Breast epithelium (tissue), 4 donors: ENCODE measurements at regions not wholly inside any gene's neighbourhood (a gene's known extent, or its start where the extent isn't known, plus 50 kb on each side); places are given as distances from the start of the nearest gene placed in this dataset.

Source experiments
- DNase-seq, 2 donors: peaks; one replicate each; pipeline ENCODE4 v3.0.0-alpha.2; 2019; ENCODE audit warnings: low spot score in 2 of 2
- H3K27ac ChIP-seq, 2 donors: fragments of 200-600 bp; sonication (generic) in 1 of 2; one replicate each; pipeline ENCODE4 v1.5.1; 2016 to 2019; ENCODE audit warnings: mild to moderate bottlenecking in 1 of 2
- H3K27me3 ChIP-seq, 2 donors: fragments of 200-600 bp; sonication (generic) in 1 of 2; one replicate each; pipeline versions ENCODE4 v1.5.1 to v1.6.0; 2017 to 2019; ENCODE audit warnings: control low read depth in 1 of 2, mild to moderate bottlenecking in 1 of 2
- H3K36me3 ChIP-seq: fragments of 200-600 bp; one replicate; pipeline ENCODE4 v1.5.1; 2019
- H3K4me1 ChIP-seq, 2 donors: fragments of 200-600 bp; sonication (generic); one replicate each; pipeline ENCODE4 v1.5.1; 2016 to 2019; ENCODE audit warnings: control low read depth in 1 of 2
- H3K4me3 ChIP-seq, 3 donors: fragments of 200-600 bp; sonication (generic); 1 replicate in 2 of 3; 2 replicates in 1 of 3; pipeline ENCODE4 v1.5.1; 2016 to 2019; ENCODE audit warnings: mild to moderate bottlenecking in 3 of 3, moderate library complexity in 2 of 3
- H3K9me3 ChIP-seq, 2 donors: fragments of 200-600 bp; sonication (generic) in 1 of 2; one replicate each; pipeline ENCODE4 v1.5.1; 2016 to 2019; ENCODE audit warnings: control low read depth in 1 of 2
- CTCF ChIP-seq, 3 donors: fragments of 450-650 bp; IDR thresholded peaks; one replicate each; pipeline ENCODE4 v1.5.1; 2016 to 2017; ENCODE audit warnings: antibody characterized with exemption in 3 of 3, mild to moderate bottlenecking in 3 of 3, moderate library complexity in 3 of 3
- POLR2A ChIP-seq: fragments of 450-650 bp; IDR thresholded peaks from one replicate; pipeline ENCODE4 v1.6.1; 2016; ENCODE audit warnings: antibody characterized with exemption, mild to moderate bottlenecking, moderate library complexity
- POLR2AphosphoS5 ChIP-seq, 3 donors: sonication (generic); formaldehyde crosslinking; IDR thresholded peaks; one replicate each; pipeline ENCODE4 v1.6.1; 2017; ENCODE audit warnings: antibody characterized with exemption in 3 of 3
- intact Hi-C: fragments of 100-400 bp; cut with DNase I; formaldehyde crosslinking; loops from one replicate; pipeline ENCODE4 v1.15.1; 2023; ENCODE audit warnings: low total_unique reads

DNA sequence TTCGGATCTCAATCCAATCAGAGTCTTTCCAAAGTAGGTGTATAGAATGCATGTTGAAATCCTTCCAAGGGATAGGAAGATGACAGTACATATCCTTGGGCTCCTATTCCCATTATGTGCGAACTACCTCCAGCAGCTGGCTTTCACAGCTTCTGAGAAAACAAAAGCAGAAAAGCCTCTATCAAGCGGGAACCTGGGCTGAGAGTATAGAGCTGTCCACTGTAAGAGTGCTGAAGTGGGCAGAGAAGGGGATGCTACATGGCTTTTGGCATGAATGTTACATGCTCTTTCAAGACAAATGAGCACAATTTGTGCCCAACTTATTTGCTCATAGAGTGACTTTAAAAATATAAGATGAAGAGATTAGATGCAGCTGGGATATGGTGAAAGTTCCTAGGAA lies 993.5 kb downstream of the CDH8 start:
- Histone ChIP-seq H3K9me3 (no peaks in the 10 kb centered on the region), H3K4me1 (no peaks in the 10 kb centered on the region), H3K36me3 (no peaks in the 10 kb centered on the region), H3K27me3 (no peaks in the 10 kb centered on the region), H3K27ac (no peak overlapping the region), H3K4me3 (no peak overlapping the region)
- TF ChIP-seq POLR2A (no peak), POLR2AphosphoS5 (IDR thresholded peaks at IDR 0.05) (no peak), CTCF (IDR thresholded peaks at IDR 0.05) (no peak)
- DNase-seq: no peak
- intact Hi-C loops: no loop called here

GRCh38 chr16:61030616-61031015 lies 1005.6 kb downstream of the CDH8 start:
- Histone ChIP-seq H3K9me3 (peaks cover 4 to 7% of the 10 kb centered on the region in 2 donors), H3K4me3 (no peak overlapping the region), H3K4me1 (no peaks in the 10 kb centered on the region), H3K36me3 (no peaks in the 10 kb centered on the region), H3K27ac (no peak overlapping the region), H3K27me3 (peaks cover 0 to 4% of the 10 kb centered on the region in 2 donors)
- intact Hi-C loops: no loop called here
- TF ChIP-seq POLR2AphosphoS5 (IDR thresholded peaks at IDR 0.05) (no peak), CTCF (IDR thresholded peaks at IDR 0.05) (no peak), POLR2A (no peak)
- DNase-seq: no peak

DNA sequence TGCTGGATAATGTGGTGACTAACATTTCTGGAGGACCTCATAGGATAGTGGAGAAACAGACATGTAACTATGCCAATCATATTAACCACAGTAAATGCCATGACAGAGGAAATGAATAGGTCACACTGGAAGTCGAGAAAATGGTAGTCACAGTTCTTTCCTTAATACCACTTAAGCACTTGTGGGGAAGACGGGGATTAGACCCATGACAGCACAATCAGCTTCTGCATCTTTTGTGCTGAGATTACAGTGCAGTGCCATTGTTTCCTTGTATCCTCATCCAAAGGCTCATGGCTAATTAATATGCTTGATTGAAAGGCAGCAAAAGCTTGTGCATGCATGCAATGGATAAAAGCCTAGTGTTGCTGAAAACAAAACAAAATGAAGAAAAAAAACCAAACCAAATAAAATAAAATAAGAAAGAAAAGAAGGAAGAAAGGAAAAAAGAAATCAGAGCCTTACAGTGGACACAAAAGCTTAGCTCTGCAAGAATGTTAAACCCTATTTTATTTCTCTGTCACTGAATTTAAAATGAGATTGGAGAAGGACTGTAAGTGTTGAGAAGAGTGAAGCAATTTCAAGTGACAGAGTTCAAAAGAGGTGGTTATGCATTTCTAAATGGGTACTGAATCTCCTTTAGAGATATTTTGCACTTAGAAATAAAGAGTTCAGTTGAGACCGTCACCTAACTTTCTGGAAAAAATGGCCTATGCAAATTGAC lies 1011.9 kb downstream of the CDH8 start:
- H3K9me3 ChIP-seq: no peaks in the 10 kb centered on the region

DNA sequence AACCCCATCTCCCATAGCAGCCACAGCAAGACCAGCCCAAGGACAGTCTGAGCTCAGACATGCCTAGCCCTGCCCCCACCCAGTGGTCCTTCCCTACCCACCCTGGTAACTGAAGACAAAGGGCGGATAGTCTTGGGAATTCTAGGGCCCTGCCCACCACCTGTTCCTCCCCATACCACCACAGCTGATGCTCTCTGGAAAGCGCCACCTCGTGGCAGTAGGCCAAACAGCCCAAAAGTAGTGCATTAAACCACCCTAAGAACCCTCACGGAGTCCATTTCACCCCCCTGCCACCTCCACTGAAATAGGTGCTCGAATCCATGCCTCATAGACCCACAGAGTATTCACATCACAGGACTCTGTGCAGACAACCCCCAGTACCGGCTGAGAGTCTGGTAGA lies 1021.4 kb downstream of the CDH8 start:
- no peak for TF ChIP-seq POLR2A
- TF ChIP-seq CTCF (IDR thresholded peaks at IDR 0.05): no peak
- TF ChIP-seq POLR2AphosphoS5 (IDR thresholded peaks at IDR 0.05): no peak
- no peak for DNase-seq
- H3K4me3 ChIP-seq: no peak overlapping the region
- H3K9me3 ChIP-seq: no peaks in the 10 kb centered on the region
- no peak overlapping the region for H3K27ac ChIP-seq
- no peaks in the 10 kb centered on the region for H3K4me1 ChIP-seq
- H3K27me3 ChIP-seq: no peaks in the 10 kb centered on the region
- no peaks in the 10 kb centered on the region for H3K36me3 ChIP-seq
- intact Hi-C loops: loop anchor here (5.0 kb wide), 1 partner anchor 193 kb away; no protein-coding TSS in a partner anchor

More for the DNA sequence above, 1011.9 kb downstream of the CDH8 start:
- no peak for DNase-seq
- Histone ChIP-seq H3K36me3 (no peaks in the 10 kb centered on the region), H3K27me3 (no peaks in the 10 kb centered on the region), H3K27ac (no peak overlapping the region), H3K4me3 (no peak overlapping the region), H3K4me1 (no peaks in the 10 kb centered on the region)
- intact Hi-C loops: loop anchor here (5.0 kb wide), 1 partner anchor 908 kb away; no protein-coding TSS in a partner anchor
- no peak for TF ChIP-seq POLR2A
- TF ChIP-seq CTCF (IDR thresholded peaks at IDR 0.05): no peak
- no peak for TF ChIP-seq POLR2AphosphoS5 (IDR thresholded peaks at IDR 0.05)

- H3K4me1 ChIP-seq: no peaks in the 10 kb centered on the region
- no peaks in the 10 kb centered on the region for H3K36me3 ChIP-seq
- H3K4me3 ChIP-seq: no peak overlapping the region
- no peaks in the 10 kb centered on the region for H3K9me3 ChIP-seq
- H3K27ac ChIP-seq: no peak overlapping the region
- no peaks in the 10 kb centered on the region for H3K27me3 ChIP-seq
- TF ChIP-seq POLR2AphosphoS5 (IDR thresholded peaks at IDR 0.05): no peak
- no peak for DNase-seq
- intact Hi-C loops: no loop called here
These were observed 1028.5 kb downstream of the CDH8 start for GRCh38 chr16:61007694-61008093.
